ENCODE measurements at regions not wholly inside any gene's neighbourhood (a gene's known extent, or its start where the extent isn't known, plus 50 kb on each side); places are given as distances from the start of the nearest gene placed in this dataset.

GRCh38 chr1:222073307-222073995, 331.6 kb upstream of the DUSP10 start:
- Histone ChIP-seq H2BK120ac (ENCODE audit: insufficient read depth, low read length, poor library complexity) (no peak overlapping the region), H2AFZ (ENCODE audit: insufficient read depth, low read length, poor library complexity) (no peak overlapping the region), H3K14ac (ENCODE audit: low read length) (no peak overlapping the region)

GRCh38 chr1:222071387-222071786, 329.5 kb upstream of the DUSP10 start:
- Histone ChIP-seq H4K12ac (ENCODE audit: low read depth, low read length) (no peak overlapping the region), H3K27ac (ENCODE audit: low read depth, low read length) (no peak overlapping the region), H3K4me2 (ENCODE audit: low read length) (no peak overlapping the region), H3K79me1 (ENCODE audit: low read length) (no peaks in the 10 kb centered on the region), H3K4ac (ENCODE audit: low read depth, low read length) (no peak overlapping the region), H3K9me3 (ENCODE audit: insufficient read depth, low read depth, low read length) (peaks cover 5% of the 10 kb centered on the region), H3K36me3 (ENCODE audit: control insufficient read depth in 1 of 2, insufficient read depth in 2 of 2, low read length in 2 of 2) (no peaks in the 10 kb centered on the region), H4K91ac (ENCODE audit: low read depth, low read length) (no peak overlapping the region), H3K23ac (ENCODE audit: low read length) (no peak overlapping the region), H2AK5ac (ENCODE audit: low read length) (no peak overlapping the region), H2BK5ac (ENCODE audit: low read depth, low read length, poor library complexity) (no peak overlapping the region), H3K14ac (ENCODE audit: low read length) (no peak overlapping the region), H3K4me3 (ENCODE audit: low read depth, low read length) (no peak overlapping the region), H3K9ac (ENCODE audit: low read length) (no peak overlapping the region), H3K27me3 (ENCODE audit: insufficient read depth, low read length) (no peaks in the 10 kb centered on the region), H2AFZ (ENCODE audit: insufficient read depth, low read length, poor library complexity) (no peak overlapping the region), H4K8ac (ENCODE audit: low read depth, low read length) (no peak overlapping the region), H3K79me2 (ENCODE audit: control insufficient read depth, insufficient read depth, low read length, poor library complexity) (no peaks in the 10 kb centered on the region), H2BK120ac (ENCODE audit: insufficient read depth, low read length, poor library complexity) (no peak overlapping the region), H3K18ac (ENCODE audit: low read length) (no peak overlapping the region), H3K4me1 (ENCODE audit: control insufficient read depth in 1 of 2, insufficient read depth in 2 of 2, low read length in 2 of 2) (no peaks in the 10 kb centered on the region), H2BK12ac (ENCODE audit: low read length) (no peak overlapping the region)
- no CpG with 5 or more reads among the region's 5 CpGs for WGBS (ENCODE audit: extremely low coverage, insufficient coverage, insufficient read length)
- DNase-seq = no peak

More at GRCh38 chr1:222073307-222073995, 331.6 kb upstream of the DUSP10 start:
- no peak overlapping the region for H2BK12ac ChIP-seq (ENCODE audit: low read length)
- no peak overlapping the region for H3K4me3 ChIP-seq (ENCODE audit: low read depth, low read length)
- no CpG with 5 or more reads among the region's 2 CpGs for WGBS (ENCODE audit: extremely low coverage, insufficient coverage, insufficient read length)
- no peak overlapping the region for H4K8ac ChIP-seq (ENCODE audit: low read depth, low read length)
- H3K23ac ChIP-seq (ENCODE audit: low read length) = no peak overlapping the region
- H3K9ac ChIP-seq (ENCODE audit: low read length) = no peak overlapping the region
- H3K79me2 ChIP-seq (ENCODE audit: control insufficient read depth, insufficient read depth, low read length, poor library complexity) = no peaks in the 10 kb centered on the region
- no peak overlapping the region for H2BK5ac ChIP-seq (ENCODE audit: low read depth, low read length, poor library complexity)
- no peak overlapping the region for H4K91ac ChIP-seq (ENCODE audit: low read depth, low read length)
- H3K36me3 ChIP-seq (ENCODE audit: control insufficient read depth in 1 of 2, insufficient read depth in 2 of 2, low read length in 2 of 2) = no peaks in the 10 kb centered on the region
- no peak overlapping the region for H3K4ac ChIP-seq (ENCODE audit: low read depth, low read length)
- H3K27me3 ChIP-seq (ENCODE audit: insufficient read depth, low read length) = no peaks in the 10 kb centered on the region
- no peaks in the 10 kb centered on the region for H3K4me1 ChIP-seq (ENCODE audit: control insufficient read depth in 1 of 2, insufficient read depth in 2 of 2, low read length in 2 of 2)
- no peaks in the 10 kb centered on the region for H3K79me1 ChIP-seq (ENCODE audit: low read length)
- H3K18ac ChIP-seq (ENCODE audit: low read length) = no peak overlapping the region
- no peak overlapping the region for H3K4me2 ChIP-seq (ENCODE audit: low read length)
- no peak overlapping the region for H2AK5ac ChIP-seq (ENCODE audit: low read length)
- H4K12ac ChIP-seq (ENCODE audit: low read depth, low read length) = no peak overlapping the region
- DNase-seq = no peak
- no peak overlapping the region for H3K27ac ChIP-seq (ENCODE audit: low read depth, low read length)
- no peaks in the 10 kb centered on the region for H3K9me3 ChIP-seq (ENCODE audit: insufficient read depth, low read depth, low read length)

- no peak overlapping the region for H2BK12ac ChIP-seq (ENCODE audit: low read length)
Observed at GRCh38 chr1:222068937-222069336, 327.0 kb upstream of the DUSP10 start.

GRCh38 chr1:222068101-222068500, 326.2 kb upstream of the DUSP10 start:
- WGBS (ENCODE audit: extremely low coverage, insufficient coverage, insufficient read length) = no CpG with 5 or more reads among the region's 6 CpGs
- Histone ChIP-seq H2BK12ac (ENCODE audit: low read length) (no peak overlapping the region), H3K23ac (ENCODE audit: low read length) (no peak overlapping the region), H2BK120ac (ENCODE audit: insufficient read depth, low read length, poor library complexity) (no peak overlapping the region), H3K79me1 (ENCODE audit: low read length) (no peaks in the 10 kb centered on the region), H3K27me3 (ENCODE audit: insufficient read depth, low read length) (no peaks in the 10 kb centered on the region), H4K8ac (ENCODE audit: low read depth, low read length) (no peak overlapping the region), H3K4me3 (ENCODE audit: low read depth, low read length) (no peak overlapping the region), H2AFZ (ENCODE audit: insufficient read depth, low read length, poor library complexity) (no peak overlapping the region), H3K9me3 (ENCODE audit: insufficient read depth, low read depth, low read length) (peaks cover 9% of the 10 kb centered on the region), H3K14ac (ENCODE audit: low read length) (no peak overlapping the region), H2BK5ac (ENCODE audit: low read depth, low read length, poor library complexity) (no peak overlapping the region), H3K9ac (ENCODE audit: low read length) (no peak overlapping the region), H4K12ac (ENCODE audit: low read depth, low read length) (no peak overlapping the region), H3K36me3 (ENCODE audit: control insufficient read depth in 1 of 2, insufficient read depth in 2 of 2, low read length in 2 of 2) (no peaks in the 10 kb centered on the region), H3K79me2 (ENCODE audit: control insufficient read depth, insufficient read depth, low read length, poor library complexity) (no peaks in the 10 kb centered on the region), H3K4me1 (ENCODE audit: control insufficient read depth in 1 of 2, insufficient read depth in 2 of 2, low read length in 2 of 2) (no peaks in the 10 kb centered on the region), H3K18ac (ENCODE audit: low read length) (no peak overlapping the region), H3K27ac (ENCODE audit: low read depth, low read length) (no peak overlapping the region), H2AK5ac (ENCODE audit: low read length) (no peak overlapping the region), H4K91ac (ENCODE audit: low read depth, low read length) (no peak overlapping the region), H3K4me2 (ENCODE audit: low read length) (no peak overlapping the region), H3K4ac (ENCODE audit: low read depth, low read length) (no peak overlapping the region)
- no peak for DNase-seq

More at GRCh38 chr1:222068937-222069336, 327.0 kb upstream of the DUSP10 start:
- H3K4ac ChIP-seq (ENCODE audit: low read depth, low read length) = no peak overlapping the region
- H3K27me3 ChIP-seq (ENCODE audit: insufficient read depth, low read length) = no peaks in the 10 kb centered on the region
- H3K4me3 ChIP-seq (ENCODE audit: low read depth, low read length) = no peak overlapping the region
- H2AK5ac ChIP-seq (ENCODE audit: low read length) = no peak overlapping the region
- H3K9me3 ChIP-seq (ENCODE audit: insufficient read depth, low read depth, low read length) = peaks cover 5% of the 10 kb centered on the region
- H3K4me2 ChIP-seq (ENCODE audit: low read length) = no peak overlapping the region
- H2BK120ac ChIP-seq (ENCODE audit: insufficient read depth, low read length, poor library complexity) = no peak overlapping the region
- H3K14ac ChIP-seq (ENCODE audit: low read length) = no peak overlapping the region
- no peak overlapping the region for H2AFZ ChIP-seq (ENCODE audit: insufficient read depth, low read length, poor library complexity)
- H3K79me2 ChIP-seq (ENCODE audit: control insufficient read depth, insufficient read depth, low read length, poor library complexity) = no peaks in the 10 kb centered on the region
- H2BK5ac ChIP-seq (ENCODE audit: low read depth, low read length, poor library complexity) = no peak overlapping the region
- no peak overlapping the region for H3K18ac ChIP-seq (ENCODE audit: low read length)
- no peak overlapping the region for H4K8ac ChIP-seq (ENCODE audit: low read depth, low read length)
- H3K79me1 ChIP-seq (ENCODE audit: low read length) = no peaks in the 10 kb centered on the region
- H4K12ac ChIP-seq (ENCODE audit: low read depth, low read length) = no peak overlapping the region
- H3K23ac ChIP-seq (ENCODE audit: low read length) = no peak overlapping the region
- DNase-seq = no peak
- H4K91ac ChIP-seq (ENCODE audit: low read depth, low read length) = no peak overlapping the region
- H3K36me3 ChIP-seq (ENCODE audit: control insufficient read depth in 1 of 2, insufficient read depth in 2 of 2, low read length in 2 of 2) = no peaks in the 10 kb centered on the region
- no peak overlapping the region for H3K27ac ChIP-seq (ENCODE audit: low read depth, low read length)
- no peaks in the 10 kb centered on the region for H3K4me1 ChIP-seq (ENCODE audit: control insufficient read depth in 1 of 2, insufficient read depth in 2 of 2, low read length in 2 of 2)
- H3K9ac ChIP-seq (ENCODE audit: low read length) = no peak overlapping the region
